A549 (cell line): ENCODE measurements at regions not wholly inside any gene's neighbourhood (a gene's known extent, or its start where the extent isn't known, plus 50 kb on each side); places are given as distances from the start of the nearest gene placed in this dataset.
"Not testable (repeated sequence)": the region's sequence is repeated elsewhere in the genome, so short reads cannot be mapped to it uniquely, and the experiment has no call there.

Experiments
- HOXA7 ChIP-seq: fragments of 250-450 bp; sonication (Bioruptor Pico); IDR thresholded peaks from 2 replicates; pipeline ENCODE4 v1.5.0; 2020; ENCODE audit warnings: mild to moderate bottlenecking, moderate library complexity
- PHF8 ChIP-seq: fragments of 200-600 bp; sonication (generic); IDR thresholded peaks from 2 replicates; pipeline ENCODE4 v1.6.1; 2016; ENCODE audit warnings: low read depth, mild to moderate bottlenecking, antibody characterized with exemption, moderate library complexity, borderline replicate concordance
- POLR2A ChIP-seq: IDR thresholded peaks from 2 replicates; pipeline ENCODE4 v1.6.1; 2012; ENCODE audit warnings: mild to moderate bottlenecking, low read length
- POLR2AphosphoS2 ChIP-seq: conservative IDR thresholded peaks from 2 replicates; pipeline ENCODE4 v1.6.1; 2012; ENCODE audit warnings: low read length, improper control_type of control experiment, inconsistent platforms
- RAD21 ChIP-seq, 2 experiments: fragments of >200 bp in 1 of 2; sonication (Bioruptor Twin) in 1 of 2; formaldehyde crosslinking in 1 of 2; IDR thresholded peaks in 1 of 2; conservative IDR thresholded peaks in 1 of 2; 2 replicates in 1 of 2; 3 replicates in 1 of 2; pipeline ENCODE4 v1.6.1; 2012 to 2018; ENCODE audit warnings: inconsistent platforms in 1 of 2
- TF ChIP-seq, protein P1 (sequence below): fragments of >200 bp; sonication (Bioruptor Twin); formaldehyde crosslinking; IDR thresholded peaks from 3 replicates; pipeline ENCODE4 v1.5.1; 2016
- TF ChIP-seq, protein P2 (sequence below): fragments of 200-600 bp; sonication (generic); IDR thresholded peaks from 2 replicates; pipeline ENCODE4 v1.6.1; 2016; ENCODE audit warnings: antibody characterized with exemption, mild to moderate bottlenecking, moderate library complexity

DNA sequence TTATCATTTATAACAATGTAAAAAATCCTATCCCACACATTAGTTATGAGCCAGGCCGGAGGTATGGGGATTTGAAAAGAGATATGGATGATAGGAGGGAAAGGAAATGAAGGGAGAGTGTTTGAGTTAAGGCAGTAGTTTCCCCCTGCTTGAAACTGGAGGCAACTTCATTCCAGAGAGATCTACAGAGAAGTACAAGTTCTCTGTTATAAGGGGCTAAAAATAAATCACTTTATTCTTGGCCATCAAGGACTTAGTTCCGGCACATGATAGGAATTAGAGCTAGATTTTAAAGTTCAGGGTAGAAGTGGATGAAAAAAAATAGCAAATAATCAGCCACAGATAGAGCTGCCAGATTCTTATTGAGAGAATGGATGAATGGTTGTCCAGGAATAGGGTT is 289.7 kb downstream of the ZNF37A start:
- TF ChIP-seq POLR2A; PHF8; POLR2AphosphoS2; RAD21 (conservative IDR thresholded peaks at IDR 0.05 in 1 of 2, IDR thresholded peaks at IDR 0.05 in 1 of 2); HOXA7 (CRISPR knock-in tag): not testable (repeated sequence)
- TF ChIP-seq, protein P1, sequence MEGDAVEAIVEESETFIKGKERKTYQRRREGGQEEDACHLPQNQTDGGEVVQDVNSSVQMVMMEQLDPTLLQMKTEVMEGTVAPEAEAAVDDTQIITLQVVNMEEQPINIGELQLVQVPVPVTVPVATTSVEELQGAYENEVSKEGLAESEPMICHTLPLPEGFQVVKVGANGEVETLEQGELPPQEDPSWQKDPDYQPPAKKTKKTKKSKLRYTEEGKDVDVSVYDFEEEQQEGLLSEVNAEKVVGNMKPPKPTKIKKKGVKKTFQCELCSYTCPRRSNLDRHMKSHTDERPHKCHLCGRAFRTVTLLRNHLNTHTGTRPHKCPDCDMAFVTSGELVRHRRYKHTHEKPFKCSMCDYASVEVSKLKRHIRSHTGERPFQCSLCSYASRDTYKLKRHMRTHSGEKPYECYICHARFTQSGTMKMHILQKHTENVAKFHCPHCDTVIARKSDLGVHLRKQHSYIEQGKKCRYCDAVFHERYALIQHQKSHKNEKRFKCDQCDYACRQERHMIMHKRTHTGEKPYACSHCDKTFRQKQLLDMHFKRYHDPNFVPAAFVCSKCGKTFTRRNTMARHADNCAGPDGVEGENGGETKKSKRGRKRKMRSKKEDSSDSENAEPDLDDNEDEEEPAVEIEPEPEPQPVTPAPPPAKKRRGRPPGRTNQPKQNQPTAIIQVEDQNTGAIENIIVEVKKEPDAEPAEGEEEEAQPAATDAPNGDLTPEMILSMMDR: not testable (repeated sequence)
- TF ChIP-seq, protein P2, sequence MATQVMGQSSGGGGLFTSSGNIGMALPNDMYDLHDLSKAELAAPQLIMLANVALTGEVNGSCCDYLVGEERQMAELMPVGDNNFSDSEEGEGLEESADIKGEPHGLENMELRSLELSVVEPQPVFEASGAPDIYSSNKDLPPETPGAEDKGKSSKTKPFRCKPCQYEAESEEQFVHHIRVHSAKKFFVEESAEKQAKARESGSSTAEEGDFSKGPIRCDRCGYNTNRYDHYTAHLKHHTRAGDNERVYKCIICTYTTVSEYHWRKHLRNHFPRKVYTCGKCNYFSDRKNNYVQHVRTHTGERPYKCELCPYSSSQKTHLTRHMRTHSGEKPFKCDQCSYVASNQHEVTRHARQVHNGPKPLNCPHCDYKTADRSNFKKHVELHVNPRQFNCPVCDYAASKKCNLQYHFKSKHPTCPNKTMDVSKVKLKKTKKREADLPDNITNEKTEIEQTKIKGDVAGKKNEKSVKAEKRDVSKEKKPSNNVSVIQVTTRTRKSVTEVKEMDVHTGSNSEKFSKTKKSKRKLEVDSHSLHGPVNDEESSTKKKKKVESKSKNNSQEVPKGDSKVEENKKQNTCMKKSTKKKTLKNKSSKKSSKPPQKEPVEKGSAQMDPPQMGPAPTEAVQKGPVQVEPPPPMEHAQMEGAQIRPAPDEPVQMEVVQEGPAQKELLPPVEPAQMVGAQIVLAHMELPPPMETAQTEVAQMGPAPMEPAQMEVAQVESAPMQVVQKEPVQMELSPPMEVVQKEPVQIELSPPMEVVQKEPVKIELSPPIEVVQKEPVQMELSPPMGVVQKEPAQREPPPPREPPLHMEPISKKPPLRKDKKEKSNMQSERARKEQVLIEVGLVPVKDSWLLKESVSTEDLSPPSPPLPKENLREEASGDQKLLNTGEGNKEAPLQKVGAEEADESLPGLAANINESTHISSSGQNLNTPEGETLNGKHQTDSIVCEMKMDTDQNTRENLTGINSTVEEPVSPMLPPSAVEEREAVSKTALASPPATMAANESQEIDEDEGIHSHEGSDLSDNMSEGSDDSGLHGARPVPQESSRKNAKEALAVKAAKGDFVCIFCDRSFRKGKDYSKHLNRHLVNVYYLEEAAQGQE: not testable (repeated sequence)
